Ishikawa (cell line): ENCODE measurements at regions not wholly inside any gene's neighbourhood (a gene's known extent, or its start where the extent isn't known, plus 50 kb on each side); places are given as distances from the start of the nearest gene placed in this dataset.

Experiments used
- CEBPB ChIP-seq: IDR thresholded peaks from 2 replicates; pipeline ENCODE4 v1.6.1; 2012
- CREB1 ChIP-seq: IDR thresholded peaks from 2 replicates; pipeline ENCODE4 v1.6.1; 2012; ENCODE audit warnings: low read depth
- EGR1 ChIP-seq: IDR thresholded peaks from 2 replicates; pipeline ENCODE4 v1.6.1; 2012
- EP300 ChIP-seq: IDR thresholded peaks from 2 replicates; pipeline ENCODE4 v1.6.1; 2012; ENCODE audit warnings: borderline replicate concordance
- FOXM1 ChIP-seq: IDR thresholded peaks from 2 replicates; pipeline ENCODE4 v1.6.1; 2012; ENCODE audit warnings: low read depth, borderline replicate concordance
- MAX ChIP-seq: IDR thresholded peaks from 2 replicates; pipeline ENCODE4 v1.6.1; 2012
- NFIC ChIP-seq: IDR thresholded peaks from 2 replicates; pipeline ENCODE4 v1.6.1; 2012
- RAD21 ChIP-seq: IDR thresholded peaks from 2 replicates; pipeline ENCODE4 v1.6.1; 2012; ENCODE audit warnings: low read depth
- REST ChIP-seq: IDR thresholded peaks from 2 replicates; pipeline ENCODE4 v1.6.1; 2012; ENCODE audit warnings: low read depth, mild to moderate bottlenecking
- TAF1 ChIP-seq: IDR thresholded peaks from 2 replicates; pipeline ENCODE4 v1.6.1; 2012; ENCODE audit warnings: low read depth, mild to moderate bottlenecking
- TEAD4 ChIP-seq: IDR thresholded peaks from 2 replicates; pipeline ENCODE4 v1.6.1; 2012
- YY1 ChIP-seq: IDR thresholded peaks from 2 replicates; pipeline ENCODE4 v1.6.1; 2012; ENCODE audit warnings: low read depth
- ZBTB7A ChIP-seq: IDR thresholded peaks from 2 replicates; pipeline ENCODE4 v1.6.1; 2012; ENCODE audit warnings: low read depth

GRCh38 chr2:16375351-16375750 is 290.3 kb downstream of the CYRIA start:
- no peak for TF ChIP-seq MAX
- no peak for TF ChIP-seq REST
- TF ChIP-seq TAF1, result no peak
- no peak for TF ChIP-seq TEAD4
- TF ChIP-seq EGR1, result no peak
- no peak for TF ChIP-seq CEBPB
- no peak for TF ChIP-seq CREB1
- no peak for TF ChIP-seq NFIC
- TF ChIP-seq EP300, result no peak
- no peak for TF ChIP-seq FOXM1
- no peak for TF ChIP-seq RAD21
- TF ChIP-seq YY1, result no peak
- TF ChIP-seq ZBTB7A, result no peak
